ENCODE measurements at regions not wholly inside any gene's neighbourhood (a gene's known extent, or its start where the extent isn't known, plus 50 kb on each side); places are given as distances from the start of the nearest gene placed in this dataset.

DNA sequence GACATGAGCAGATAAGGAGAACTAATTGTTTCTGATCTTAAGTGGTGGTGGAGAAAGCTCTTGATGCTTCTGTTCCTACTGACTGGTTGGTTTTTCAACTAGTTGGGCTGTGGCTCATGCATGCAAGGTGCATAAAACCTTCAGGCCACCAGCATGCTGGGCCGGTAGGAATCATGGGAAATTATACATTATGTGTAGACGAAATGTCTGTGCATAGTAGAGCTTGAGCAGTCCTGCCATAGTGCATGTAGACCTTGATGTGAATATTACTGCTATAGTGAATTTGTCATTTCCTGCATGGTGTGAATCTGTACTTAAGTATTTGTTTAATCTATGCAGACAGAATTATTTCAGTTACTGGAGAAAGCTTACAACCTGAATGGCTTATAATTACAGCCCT lies 433.6 kb upstream of the ADAMTSL1 start:
- Histone ChIP-seq H3K4me3 (ENCODE audit: low read depth in 1 of 2, low read length in 2 of 2) (no peak overlapping the region), H3K9me3 (ENCODE audit: low read length) (no peaks in the 10 kb centered on the region), H3K27ac (ENCODE audit: low read depth, low read length) (no peak overlapping the region), H3K9ac (ENCODE audit: low read length) (no peak overlapping the region), H3K4me1 (ENCODE audit: insufficient read depth, low read length) (peaks cover 4% of the 10 kb centered on the region), H3K36me3 (ENCODE audit: insufficient read depth, low read length) (no peaks in the 10 kb centered on the region), H3K27me3 (ENCODE audit: control insufficient read depth in 1 of 2, insufficient read depth in 2 of 2, low read length in 2 of 2) (no peaks in the 10 kb centered on the region)

DNA sequence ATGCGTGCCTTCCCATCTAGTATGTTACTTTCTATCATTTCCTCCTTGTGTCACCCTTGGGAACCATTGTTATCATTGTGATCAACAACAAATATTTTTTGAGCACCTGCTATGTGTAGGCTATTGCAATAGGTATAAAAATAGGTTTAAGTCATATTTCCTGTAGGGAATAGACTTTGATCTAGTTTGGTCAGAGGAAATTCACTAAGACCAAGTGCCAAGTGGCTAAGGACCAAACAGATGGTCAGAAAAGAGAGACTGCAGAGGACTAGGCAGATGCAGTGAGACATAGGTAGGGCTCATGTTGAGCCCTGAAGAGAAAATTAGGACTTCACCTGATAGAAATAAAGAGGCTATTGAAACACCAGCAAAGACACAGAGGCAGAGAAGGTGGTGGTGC lies 430.0 kb upstream of the ADAMTSL1 start:
- H3K4me3 ChIP-seq (ENCODE audit: low read depth in 1 of 2, low read length in 2 of 2): no peak overlapping the region
- no peaks in the 10 kb centered on the region for H3K36me3 ChIP-seq (ENCODE audit: insufficient read depth, low read length)
- no peaks in the 10 kb centered on the region for H3K4me1 ChIP-seq (ENCODE audit: insufficient read depth, low read length)
- no peak overlapping the region for H3K27ac ChIP-seq (ENCODE audit: low read depth, low read length)
- H3K9me3 ChIP-seq (ENCODE audit: low read length): no peaks in the 10 kb centered on the region
- no peak overlapping the region for H3K9ac ChIP-seq (ENCODE audit: low read length)
- H3K27me3 ChIP-seq (ENCODE audit: control insufficient read depth in 1 of 2, insufficient read depth in 2 of 2, low read length in 2 of 2): no peaks in the 10 kb centered on the region

- no peak overlapping the region for H3K27ac ChIP-seq (ENCODE audit: low read depth, low read length)
- H3K9me3 ChIP-seq (ENCODE audit: low read length): no peaks in the 10 kb centered on the region
- no peak overlapping the region for H3K4me3 ChIP-seq (ENCODE audit: low read depth in 1 of 2, low read length in 2 of 2)
- no peaks in the 10 kb centered on the region for H3K27me3 ChIP-seq (ENCODE audit: control insufficient read depth in 1 of 2, insufficient read depth in 2 of 2, low read length in 2 of 2)
- no peak overlapping the region for H3K9ac ChIP-seq (ENCODE audit: low read length)
- no peaks in the 10 kb centered on the region for H3K36me3 ChIP-seq (ENCODE audit: insufficient read depth, low read length)
- H3K4me1 ChIP-seq (ENCODE audit: insufficient read depth, low read length): no peaks in the 10 kb centered on the region
Observed at GRCh38 chr9:18045326-18045725, 428.6 kb upstream of the ADAMTSL1 start.

DNA sequence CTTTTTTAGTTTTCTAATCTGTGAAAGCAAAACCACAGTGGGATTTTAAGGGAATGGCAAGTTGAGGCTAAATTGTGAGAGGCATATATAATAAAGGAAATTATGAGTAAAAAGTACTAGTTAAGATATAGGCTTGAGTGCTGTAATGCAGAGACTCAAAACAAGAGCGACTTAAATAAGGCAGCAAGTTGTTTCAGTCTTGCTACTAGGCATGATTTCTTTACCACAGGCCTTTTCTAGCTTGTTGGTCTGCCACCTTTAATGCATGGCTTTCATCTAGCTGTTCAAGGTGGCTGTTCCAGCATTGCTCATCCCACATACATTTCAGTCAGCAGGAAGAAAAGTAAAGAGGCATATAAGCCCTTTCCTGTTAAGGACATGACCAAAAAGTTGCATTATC lies 427.9 kb upstream of the ADAMTSL1 start:
- H3K9ac ChIP-seq (ENCODE audit: low read length): no peak overlapping the region
- H3K4me1 ChIP-seq (ENCODE audit: insufficient read depth, low read length): no peaks in the 10 kb centered on the region
- no peak overlapping the region for H3K27ac ChIP-seq (ENCODE audit: low read depth, low read length)
- no peaks in the 10 kb centered on the region for H3K27me3 ChIP-seq (ENCODE audit: control insufficient read depth in 1 of 2, insufficient read depth in 2 of 2, low read length in 2 of 2)
- H3K9me3 ChIP-seq (ENCODE audit: low read length): no peaks in the 10 kb centered on the region
- H3K36me3 ChIP-seq (ENCODE audit: insufficient read depth, low read length): no peaks in the 10 kb centered on the region
- no peak overlapping the region for H3K4me3 ChIP-seq (ENCODE audit: low read depth in 1 of 2, low read length in 2 of 2)

GRCh38 chr9:18051638-18052037 lies 422.3 kb upstream of the ADAMTSL1 start:
- no peak overlapping the region for H3K27ac ChIP-seq (ENCODE audit: low read depth, low read length)
- peaks cover 3% of the 10 kb centered on the region for H3K4me1 ChIP-seq (ENCODE audit: insufficient read depth, low read length)
- no peaks in the 10 kb centered on the region for H3K9me3 ChIP-seq (ENCODE audit: low read length)
- H3K9ac ChIP-seq (ENCODE audit: low read length): no peak overlapping the region
- no peak overlapping the region for H3K4me3 ChIP-seq (ENCODE audit: low read depth in 1 of 2, low read length in 2 of 2)
- H3K27me3 ChIP-seq (ENCODE audit: control insufficient read depth in 1 of 2, insufficient read depth in 2 of 2, low read length in 2 of 2): no peaks in the 10 kb centered on the region
- H3K36me3 ChIP-seq (ENCODE audit: insufficient read depth, low read length): no peaks in the 10 kb centered on the region

DNA sequence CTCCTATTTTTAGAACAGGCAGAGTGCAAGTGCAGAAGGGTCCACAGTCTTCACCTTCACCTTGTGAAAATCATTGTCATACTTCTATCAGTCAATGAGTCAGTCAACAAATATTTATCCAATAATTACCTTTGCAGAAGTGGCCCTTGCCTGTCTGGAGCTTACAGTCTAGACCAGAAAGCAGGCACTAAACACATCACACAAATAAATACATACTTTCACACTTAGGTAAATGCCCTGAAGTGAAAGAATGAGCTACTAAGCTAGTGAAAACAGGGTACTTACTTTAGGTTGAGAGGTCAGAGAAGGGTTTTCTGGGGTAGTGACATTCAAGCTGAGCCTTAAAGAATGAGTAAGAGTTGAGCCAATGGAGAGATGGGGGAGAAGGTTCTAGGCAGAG lies 421.9 kb upstream of the ADAMTSL1 start:
- Histone ChIP-seq H3K9me3 (ENCODE audit: low read length) (no peaks in the 10 kb centered on the region), H3K36me3 (ENCODE audit: insufficient read depth, low read length) (no peaks in the 10 kb centered on the region), H3K4me3 (ENCODE audit: low read depth in 1 of 2, low read length in 2 of 2) (no peak overlapping the region), H3K27me3 (ENCODE audit: control insufficient read depth in 1 of 2, insufficient read depth in 2 of 2, low read length in 2 of 2) (no peaks in the 10 kb centered on the region), H3K9ac (ENCODE audit: low read length) (no peak overlapping the region), H3K27ac (ENCODE audit: low read depth, low read length) (no peak overlapping the region), H3K4me1 (ENCODE audit: insufficient read depth, low read length) (peaks cover 8% of the 10 kb centered on the region)

- Histone ChIP-seq H3K4me3 (ENCODE audit: low read depth in 1 of 2, low read length in 2 of 2) (no peak overlapping the region), H3K27me3 (ENCODE audit: control insufficient read depth in 1 of 2, insufficient read depth in 2 of 2, low read length in 2 of 2) (no peaks in the 10 kb centered on the region), H3K36me3 (ENCODE audit: insufficient read depth, low read length) (no peaks in the 10 kb centered on the region)
Observed at GRCh38 chr9:18056269-18056992, 417.5 kb upstream of the ADAMTSL1 start.

DNA sequence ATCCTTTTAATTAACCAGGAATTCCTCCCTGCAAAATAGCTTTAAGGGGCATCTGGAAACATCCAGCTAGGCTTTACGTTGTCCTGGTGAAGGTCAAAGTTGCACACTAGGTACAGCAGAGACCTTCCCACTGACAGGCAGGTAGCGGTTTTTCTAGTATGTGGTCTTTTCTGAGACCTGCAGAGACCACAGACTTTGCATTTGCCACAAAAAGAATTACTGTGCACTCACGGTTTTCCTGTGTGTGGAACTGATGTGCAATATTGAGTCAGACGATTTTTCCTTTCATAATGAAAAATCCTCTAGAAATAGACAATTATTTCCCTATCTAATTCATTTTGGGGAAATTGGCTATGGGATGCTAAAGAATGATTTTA lies 417.0 kb upstream of the ADAMTSL1 start:
- no peaks in the 10 kb centered on the region for H3K27me3 ChIP-seq (ENCODE audit: control insufficient read depth in 1 of 2, insufficient read depth in 2 of 2, low read length in 2 of 2)
- no peak overlapping the region for H3K27ac ChIP-seq (ENCODE audit: low read depth, low read length)
- no peaks in the 10 kb centered on the region for H3K9me3 ChIP-seq (ENCODE audit: low read length)
- H3K4me3 ChIP-seq (ENCODE audit: low read depth in 1 of 2, low read length in 2 of 2): no peak overlapping the region
- H3K36me3 ChIP-seq (ENCODE audit: insufficient read depth, low read length): no peaks in the 10 kb centered on the region
- H3K4me1 ChIP-seq (ENCODE audit: insufficient read depth, low read length): peaks cover 22% of the 10 kb centered on the region
- H3K9ac ChIP-seq (ENCODE audit: low read length): no peak overlapping the region

More at GRCh38 chr9:18056269-18056992, 417.5 kb upstream of the ADAMTSL1 start:
- Histone ChIP-seq H3K27ac (ENCODE audit: low read depth, low read length) (no peak overlapping the region), H3K9me3 (ENCODE audit: low read length) (no peaks in the 10 kb centered on the region), H3K9ac (ENCODE audit: low read length) (no peak overlapping the region), H3K4me1 (ENCODE audit: insufficient read depth, low read length) (peaks cover 22% of the 10 kb centered on the region)

- H3K36me3 ChIP-seq (ENCODE audit: insufficient read depth, low read length): no peaks in the 10 kb centered on the region
- H3K9ac ChIP-seq (ENCODE audit: low read length): no peak overlapping the region
- no peak overlapping the region for H3K4me3 ChIP-seq (ENCODE audit: low read depth in 1 of 2, low read length in 2 of 2)
- peaks cover 26% of the 10 kb centered on the region for H3K4me1 ChIP-seq (ENCODE audit: insufficient read depth, low read length)
- no peak overlapping the region for H3K27ac ChIP-seq (ENCODE audit: low read depth, low read length)
- no peaks in the 10 kb centered on the region for H3K9me3 ChIP-seq (ENCODE audit: low read length)
- H3K27me3 ChIP-seq (ENCODE audit: control insufficient read depth in 1 of 2, insufficient read depth in 2 of 2, low read length in 2 of 2): no peaks in the 10 kb centered on the region
Observed at GRCh38 chr9:18058564-18059442, 415.1 kb upstream of the ADAMTSL1 start.

GRCh38 chr9:18059447-18059846 lies 414.5 kb upstream of the ADAMTSL1 start:
- Histone ChIP-seq H3K27ac (ENCODE audit: low read depth, low read length) (no peak overlapping the region), H3K4me1 (ENCODE audit: insufficient read depth, low read length) (peaks cover 30% of the 10 kb centered on the region), H3K36me3 (ENCODE audit: insufficient read depth, low read length) (no peaks in the 10 kb centered on the region), H3K4me3 (ENCODE audit: low read depth in 1 of 2, low read length in 2 of 2) (no peak overlapping the region), H3K9ac (ENCODE audit: low read length) (no peak overlapping the region), H3K27me3 (ENCODE audit: control insufficient read depth in 1 of 2, insufficient read depth in 2 of 2, low read length in 2 of 2) (no peaks in the 10 kb centered on the region), H3K9me3 (ENCODE audit: low read length) (no peaks in the 10 kb centered on the region)

DNA sequence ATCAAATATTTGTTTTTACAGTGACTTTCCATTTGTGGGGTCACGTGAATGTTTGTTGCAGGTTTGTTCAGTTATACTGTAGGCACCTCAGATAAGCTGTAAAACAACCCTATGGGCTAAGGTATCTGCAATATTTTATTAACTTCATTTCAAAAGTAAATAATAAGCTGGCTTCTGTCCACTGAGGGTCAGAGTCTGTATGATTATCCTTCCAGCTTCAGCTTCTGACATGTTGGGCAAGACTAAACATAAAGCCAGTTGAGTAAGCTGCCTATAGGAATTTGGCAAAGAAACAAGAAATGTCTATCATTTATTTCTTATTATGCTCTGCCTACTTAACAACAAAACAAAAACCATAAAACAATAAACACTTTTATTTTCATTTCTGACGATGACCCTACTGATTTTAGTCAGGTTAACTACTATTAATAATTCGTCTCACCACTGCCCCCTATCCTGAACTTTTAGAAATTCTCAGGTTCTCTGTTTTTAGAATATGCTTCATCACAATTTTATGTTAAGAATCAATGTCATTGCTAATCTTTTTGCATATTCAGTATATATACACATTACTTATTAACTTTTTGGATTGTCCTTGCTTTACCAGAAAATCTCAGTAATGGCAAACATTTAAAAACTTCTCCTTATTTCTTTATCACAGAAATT lies 413.6 kb upstream of the ADAMTSL1 start:
- Histone ChIP-seq H3K9me3 (ENCODE audit: low read length) (no peaks in the 10 kb centered on the region), H3K9ac (ENCODE audit: low read length) (no peak overlapping the region), H3K4me3 (ENCODE audit: low read depth in 1 of 2, low read length in 2 of 2) (no peak overlapping the region), H3K4me1 (ENCODE audit: insufficient read depth, low read length) (peaks cover 30% of the 10 kb centered on the region), H3K27ac (ENCODE audit: low read depth, low read length) (no peak overlapping the region), H3K27me3 (ENCODE audit: control insufficient read depth in 1 of 2, insufficient read depth in 2 of 2, low read length in 2 of 2) (no peaks in the 10 kb centered on the region), H3K36me3 (ENCODE audit: insufficient read depth, low read length) (no peaks in the 10 kb centered on the region)

Data from muscle layer of colon (tissue), 2 donors.